GM12873 (cell line): ENCODE measurements at regions not wholly inside any gene's neighbourhood (a gene's known extent, or its start where the extent isn't known, plus 50 kb on each side); places are given as distances from the start of the nearest gene placed in this dataset.

Experiments
- CTCF ChIP-seq: IDR thresholded peaks from 2 replicates; pipeline ENCODE4 v1.5.1; 2012; ENCODE audit warnings: low read depth, mild to moderate bottlenecking, moderate library complexity, low read length, control low read depth; ENCODE audit not compliant: insufficient read depth; ENCODE audit errors: missing control alignments

- no peak for TF ChIP-seq CTCF
Measured at GRCh38 chr4:125787707-125788106, 473.0 kb downstream of the FAT4 start.

- no peak for TF ChIP-seq CTCF
Measured at GRCh38 chr4:125789023-125789422, 474.3 kb downstream of the FAT4 start.

- TF ChIP-seq CTCF = no peak
Measured at GRCh38 chr4:125791896-125792295, 477.1 kb downstream of the FAT4 start.

- no peak for TF ChIP-seq CTCF
Measured at GRCh38 chr4:125794989-125795388, 480.2 kb downstream of the FAT4 start.

GRCh38 chr4:125796138-125796537 is 481.4 kb downstream of the FAT4 start:
- TF ChIP-seq CTCF = no peak

GRCh38 chr4:125801373-125801772 is 486.6 kb downstream of the FAT4 start:
- TF ChIP-seq CTCF = no peak

- no peak for TF ChIP-seq CTCF
Measured at GRCh38 chr4:125801924-125802323, 487.2 kb downstream of the FAT4 start.
